RPMI8226 (cell line): ENCODE measurements at regions not wholly inside any gene's neighbourhood (a gene's known extent, or its start where the extent isn't known, plus 50 kb on each side); places are given as distances from the start of the nearest gene placed in this dataset.
"Not testable (repeated sequence)": the region's sequence is repeated elsewhere in the genome, so short reads cannot be mapped to it uniquely, and the experiment has no call there.

ENCODE experiments used
- DNase-seq: peaks from one replicate; pipeline ENCODE4 v3.0.0-alpha.2; 2015

GRCh38 chr1:19591482-19592091, 52.5 kb upstream of the NBL1 start:
- no peak for DNase-seq

GRCh38 chr1:19585507-19585906, 58.6 kb upstream of the NBL1 start:
- no peak for DNase-seq

DNA sequence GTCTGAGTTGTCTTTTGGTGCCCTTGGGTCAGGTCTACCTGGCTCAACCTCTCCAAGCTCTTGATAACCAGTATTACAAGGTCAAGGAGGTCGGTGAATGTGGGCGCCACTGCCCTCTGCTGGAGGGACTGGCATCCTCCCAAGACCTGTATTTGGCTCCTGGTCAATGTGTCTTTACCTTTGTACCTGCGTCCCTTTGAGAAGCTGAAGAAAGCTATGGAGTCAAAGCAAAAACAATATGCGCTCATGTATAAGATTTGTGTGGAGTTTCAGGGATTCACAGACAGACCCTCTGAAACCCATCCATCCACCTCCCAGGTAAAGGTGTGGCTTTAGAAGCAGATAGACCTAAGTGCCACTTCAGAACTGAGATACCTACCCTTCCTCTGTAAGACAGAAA, 61.8 kb upstream of the NBL1 start:
- peak; percentile 79 for DNase-seq

DNA sequence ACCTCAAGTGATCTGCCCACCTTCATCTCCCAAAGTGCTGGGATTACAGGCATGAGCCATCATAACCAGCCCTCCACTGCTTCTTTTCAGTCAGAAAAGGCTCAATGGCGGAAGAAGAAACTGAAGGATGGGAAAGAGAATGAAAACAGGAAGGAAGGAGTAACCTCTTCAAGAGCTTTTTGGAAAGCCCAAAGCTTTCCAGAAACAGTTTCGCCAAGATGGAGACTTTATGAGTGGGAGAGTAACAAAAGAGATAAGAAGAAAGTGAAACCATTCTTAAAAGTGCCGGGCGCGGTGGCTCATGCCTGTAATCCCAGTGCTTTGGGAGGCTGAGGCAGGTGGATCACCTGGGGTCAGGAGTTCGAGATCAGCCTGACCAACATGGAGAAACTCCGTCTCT, 62.7 kb upstream of the NBL1 start:
- no peak for DNase-seq

DNA sequence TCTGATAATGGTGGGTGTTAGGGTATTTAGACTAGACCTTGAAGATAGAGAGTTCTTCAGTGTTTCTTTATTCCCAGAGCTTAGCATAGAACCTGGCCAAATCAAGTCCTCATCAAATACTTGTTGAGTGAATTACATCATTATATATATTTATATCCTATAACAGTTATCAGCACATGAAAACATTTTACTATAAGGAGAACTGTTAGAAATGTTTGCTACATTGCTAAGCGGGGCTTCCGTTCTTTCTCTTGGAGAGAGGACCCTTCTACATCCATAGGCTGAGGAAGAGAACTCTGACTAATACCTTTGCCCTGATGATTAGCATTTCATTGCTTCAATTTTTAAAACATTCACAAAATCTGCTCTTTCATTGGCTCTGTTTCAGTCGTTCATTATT, 66.5 kb upstream of the NBL1 start:
- no peak for DNase-seq

DNA sequence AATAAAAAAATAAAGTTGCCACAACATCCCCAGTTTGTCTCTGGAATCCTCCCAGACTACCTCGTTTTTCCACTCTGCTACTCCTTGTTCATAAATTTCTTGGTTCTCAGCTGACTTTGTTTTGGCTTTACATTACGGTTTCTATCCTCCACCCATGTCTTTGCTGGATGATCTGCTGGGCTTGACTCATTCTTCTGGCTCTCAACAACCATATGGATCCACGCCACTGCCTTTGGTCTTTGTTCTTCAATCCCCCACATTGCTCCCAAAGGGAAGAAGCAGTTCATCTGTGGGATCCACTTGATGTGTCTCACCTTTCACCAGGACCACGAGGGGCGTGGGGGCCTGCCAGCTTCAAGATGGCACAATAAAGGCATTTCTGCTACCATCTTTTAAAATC, 67.1 kb upstream of the NBL1 start:
- no peak for DNase-seq

- no peak for DNase-seq
Observed at GRCh38 chr1:19569786-19570185, 74.3 kb upstream of the NBL1 start.

DNA sequence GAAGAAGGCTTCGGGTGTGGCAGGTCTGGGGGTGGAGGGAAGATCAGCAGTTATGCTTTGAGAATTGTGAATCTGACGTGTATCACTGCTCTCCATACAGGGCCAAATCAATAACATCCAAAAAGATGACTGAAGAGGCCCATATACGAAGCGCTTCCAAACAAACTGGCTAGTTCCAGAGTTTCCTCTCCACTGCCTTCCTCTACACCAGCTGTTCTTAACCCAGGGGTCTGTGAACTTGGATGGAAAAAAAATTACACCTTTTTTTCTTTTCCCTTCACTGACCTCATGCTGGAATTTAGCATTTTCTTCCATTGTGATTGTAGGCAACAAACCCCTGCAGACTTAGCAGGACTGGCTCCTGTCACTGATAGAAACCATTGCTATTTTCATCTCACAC, 77.1 kb upstream of the NBL1 start:
- DNase-seq: no peak

DNA sequence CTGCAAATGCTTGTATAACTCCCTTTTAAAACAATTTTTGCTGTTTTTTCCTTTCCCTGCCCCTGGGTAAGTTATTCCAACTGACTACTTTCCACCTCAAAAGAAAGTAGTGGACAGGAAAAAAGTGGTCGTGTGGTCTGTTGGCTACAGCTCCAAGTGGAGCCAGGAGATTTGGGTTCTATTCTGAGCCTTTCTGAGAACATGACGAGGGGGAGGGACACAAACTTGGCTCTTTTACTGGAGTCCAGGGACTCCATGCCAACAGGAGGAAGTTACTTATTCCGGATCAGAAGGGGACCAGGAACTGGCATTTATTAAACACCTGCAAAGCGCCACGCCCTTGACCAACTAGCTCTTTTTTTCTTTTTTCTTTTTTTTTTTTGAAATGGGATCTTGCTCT, 79.0 kb upstream of the CAPZB start:
- DNase-seq: no peak

GRCh38 chr1:19563324-19564097, 78.2 kb upstream of the CAPZB start:
- no peak for DNase-seq

GRCh38 chr1:19562847-19563246, 77.5 kb upstream of the CAPZB start:
- no peak for DNase-seq

- no peak for DNase-seq
Observed at GRCh38 chr1:19560480-19560879, 75.1 kb upstream of the CAPZB start.

DNA sequence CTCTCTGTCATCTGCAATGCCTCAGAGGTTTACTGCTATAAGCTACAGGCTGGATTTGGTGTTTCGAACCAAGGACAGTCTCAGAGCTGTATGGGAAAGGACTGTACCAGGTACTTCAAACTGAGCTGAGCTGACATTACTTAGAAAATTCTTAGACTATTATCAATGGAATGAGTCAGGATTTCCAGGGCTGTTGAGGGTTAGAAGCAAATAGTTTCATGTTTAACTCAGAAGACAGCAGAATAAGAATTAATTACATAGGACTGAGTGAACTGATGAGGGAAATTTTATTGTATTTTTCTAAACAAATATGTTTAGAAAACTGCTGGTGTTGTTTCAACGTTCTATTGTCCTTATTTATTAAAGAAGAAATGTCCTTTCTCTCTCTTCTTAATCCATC, 74.3 kb upstream of the CAPZB start:
- no peak for DNase-seq

GRCh38 chr1:19557609-19558051, 72.3 kb upstream of the CAPZB start:
- no peak for DNase-seq

DNA sequence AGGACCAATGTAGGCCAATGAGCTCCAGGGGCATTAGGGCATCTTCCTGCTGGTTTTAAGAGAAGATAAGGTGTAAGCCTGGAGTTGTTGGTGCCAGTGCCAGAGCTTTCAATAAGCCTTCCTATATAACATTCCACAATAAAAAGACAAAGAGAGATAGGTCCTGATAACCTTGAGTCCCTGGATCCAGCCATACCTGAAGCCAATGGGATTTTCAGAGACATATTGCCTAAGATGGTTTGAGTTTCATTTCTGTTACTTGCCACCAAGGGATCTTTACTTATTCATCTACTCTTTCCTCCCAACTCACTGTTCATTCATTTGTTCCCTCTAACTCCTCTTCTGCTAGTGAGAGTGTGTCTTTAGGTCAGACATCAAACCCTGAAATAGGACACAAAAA, 68.8 kb upstream of the CAPZB start:
- DNase-seq: no peak

- no peak for DNase-seq
Observed at GRCh38 chr1:19552291-19553010, 67.1 kb upstream of the CAPZB start.

GRCh38 chr1:19551837-19552236, 66.5 kb upstream of the CAPZB start:
- DNase-seq: not testable (repeated sequence)

DNA sequence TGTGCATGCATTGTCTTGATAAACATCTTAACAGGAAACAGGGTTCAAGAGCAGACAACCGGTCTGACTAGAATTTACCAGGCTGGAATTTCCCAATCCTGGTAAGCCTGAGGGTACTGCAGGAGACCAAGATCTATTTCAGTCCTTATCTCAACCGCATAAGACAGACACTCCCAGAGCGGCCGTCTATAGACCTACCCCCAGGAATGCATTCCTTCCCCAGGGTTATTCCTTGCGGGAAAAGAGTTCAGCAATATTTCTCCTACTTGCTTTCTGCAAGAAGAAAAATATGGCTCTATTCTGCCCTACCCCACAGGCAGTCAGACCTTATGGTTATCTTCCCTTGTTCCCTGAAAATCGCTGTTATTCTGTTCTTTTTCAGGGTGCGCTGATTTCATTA, 65.1 kb upstream of the CAPZB start:
- DNase-seq: not testable (repeated sequence)

DNA sequence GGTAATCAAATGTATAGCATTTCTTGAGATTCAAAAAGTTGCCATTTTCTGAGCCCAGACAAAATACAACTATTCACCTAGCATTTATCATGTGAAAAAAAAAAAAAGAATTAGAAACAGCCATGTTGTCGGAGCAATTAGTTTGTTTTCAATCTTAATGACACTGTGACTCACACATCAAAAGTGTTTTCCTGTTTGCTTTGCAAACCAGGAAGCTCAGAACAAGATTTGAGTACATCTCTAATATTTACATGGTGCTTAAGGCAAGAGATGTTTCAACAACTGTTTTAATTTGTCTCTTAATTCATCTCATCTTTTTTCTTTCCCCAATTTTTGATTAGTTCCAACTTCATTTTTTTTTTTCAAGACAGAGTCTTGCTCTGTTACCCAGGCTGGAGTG, 62.5 kb upstream of the CAPZB start:
- DNase-seq: no peak

DNA sequence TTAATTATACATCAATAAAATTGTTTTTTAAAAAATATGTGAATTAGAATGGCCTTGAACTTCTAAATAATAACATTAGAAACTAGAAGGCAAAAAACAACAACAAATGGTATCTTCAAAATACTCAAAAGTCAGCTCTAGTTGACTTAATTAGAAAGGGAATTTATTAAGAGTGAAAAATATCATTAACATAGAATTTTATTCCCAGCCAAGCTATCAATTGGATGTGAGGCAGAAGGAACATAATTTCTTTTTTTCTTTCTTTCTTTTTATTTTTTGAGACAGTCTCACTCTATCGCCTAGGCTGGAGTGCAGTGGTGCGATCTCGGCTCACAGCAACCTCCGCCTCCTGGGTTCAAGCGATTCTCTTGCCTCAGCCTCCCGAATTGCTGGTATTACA, 51.2 kb upstream of the CAPZB start:
- no peak for DNase-seq

DNA sequence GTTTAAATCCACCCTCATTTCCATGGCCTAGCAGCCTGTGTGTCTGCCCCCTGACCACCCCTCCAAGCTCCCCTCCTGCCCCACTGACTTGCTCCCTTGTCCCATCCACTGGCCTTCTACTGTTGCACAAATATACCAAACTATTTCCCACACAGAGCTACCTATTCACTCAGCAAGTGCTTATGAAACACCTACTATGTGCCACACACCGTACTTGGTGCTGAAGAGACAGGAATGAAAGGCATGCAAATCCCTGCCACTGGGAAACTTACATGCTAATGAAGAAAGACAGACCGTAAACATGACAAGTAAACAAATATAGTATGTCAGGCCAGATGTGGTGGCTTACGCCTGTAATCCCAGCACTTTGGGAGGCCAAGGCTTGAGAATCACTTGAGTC, 49.9 kb upstream of the CAPZB start:
- no peak for DNase-seq
